Pancreas (tissue), 10 donors: ENCODE measurements at regions not wholly inside any gene's neighbourhood (a gene's known extent, or its start where the extent isn't known, plus 50 kb on each side); places are given as distances from the start of the nearest gene placed in this dataset.
A peak's percentile ranks its signal among the peaks of the same experiment; 100 is the strongest.

Experiments
- ATAC-seq, 4 donors: fragments of 200-7000 bp; cut with Tn5 transposase; one replicate each; pipeline versions ENCODE4 v1.8.0 to v1.9.1; 2020; ENCODE audit warnings: mild to moderate bottlenecking in 4 of 4, moderate library complexity in 4 of 4
- DNase-seq, 6 donors: peaks; one replicate each; pipeline ENCODE4 v3.0.0-alpha.2; 2020
- FAIRE-seq: peaks from 2 replicates; lab custom pipeline; 2012; peaks lifted over from hg19 to GRCh38; lab: Jason Lieb, UNC
- H3K27ac ChIP-seq, 4 donors: fragments of 200-600 bp; sonication (generic); 1 replicate in 3 of 4; 2 replicates in 1 of 4; pipeline versions ENCODE4 v1.5.0 to v1.8.0; 2020
- H3K27me3 ChIP-seq, 4 donors: fragments of 200-600 bp; one replicate each; pipeline ENCODE4 v1.8.0; 2021
- H3K36me3 ChIP-seq, 3 donors: fragments of 200-600 bp; sonication (generic) in 1 of 3; one replicate each; pipeline versions ENCODE4 v1.5.0 to v1.8.0; 2020 to 2021
- H3K4me1 ChIP-seq, 3 donors: fragments of 200-600 bp; one replicate each; pipeline ENCODE4 v1.8.0; 2021
- H3K4me3 ChIP-seq, 4 donors: fragments of 200-600 bp; sonication (generic) in 2 of 4; one replicate each; pipeline versions ENCODE4 v1.5.0 to v1.8.0; 2020 to 2021
- H3K9me3 ChIP-seq, 4 donors: fragments of 200-600 bp; one replicate each; pipeline ENCODE4 v1.8.0; 2021
- WGBS, 2 donors: extraction: QIAGEN DNeasy Blood & Tissue Kit; methylation state at CpG; one replicate each; pipeline ENCODE4 v1.1.7; 2013; 5-methylcytosine and 5-hydroxymethylcytosine counted together
- intact Hi-C, 3 donors: fragments of 100-400 bp; cut with DNase I; formaldehyde crosslinking; loops; one replicate each; pipeline versions ENCODE4 v1.11.1 to v1.14.2; 2022
- TF ChIP-seq, protein P1 (sequence below), 4 donors: fragments of 200-600 bp; sonication (generic) in 3 of 4; IDR thresholded peaks; one replicate each; pipeline versions ENCODE4 v1.5.0 to v1.8.0; 2021; ENCODE audit warnings: antibody characterized with exemption in 4 of 4
- donor health status: healthy with polysubstance abuse.
- donor health status: DM: no; HTN: no; CAD: no; lungs with moderate emphysema.
- donor health status: DM: no; HTN: no; CAD: no.
- donor health status: control.
- donor health status: control.
- donor health status: Bipolar disorder and iron deficiency.
- donor health status: DM: yes; HTN: yes; CAD: no.
- donor health status: DM: no; HTN: no; CAD: no.
- donor health status: DM: no; HTN: no; CAD: no.
- donor health status: DM: yes; HTN: yes; CAD: no.

DNA sequence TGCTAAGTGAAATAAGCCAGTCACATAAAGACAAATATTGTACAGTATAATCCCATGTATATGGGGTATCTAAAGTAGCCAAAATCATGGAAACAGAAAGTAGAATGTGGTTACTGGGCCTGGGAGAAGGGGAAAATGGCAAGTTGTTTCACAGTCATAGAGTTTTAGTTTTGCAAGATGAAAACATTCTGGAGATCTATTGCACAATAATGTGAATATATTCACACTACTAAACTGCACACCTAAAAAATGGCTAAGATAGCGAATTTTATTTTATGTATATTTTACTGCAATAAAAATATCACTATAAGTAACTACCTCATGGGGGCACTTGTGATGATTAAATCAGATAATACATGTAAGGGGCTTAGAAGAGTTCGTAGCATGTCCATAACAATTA lies 72.0 kb upstream of the ARHGAP32 start:
- TF ChIP-seq, protein P1, sequence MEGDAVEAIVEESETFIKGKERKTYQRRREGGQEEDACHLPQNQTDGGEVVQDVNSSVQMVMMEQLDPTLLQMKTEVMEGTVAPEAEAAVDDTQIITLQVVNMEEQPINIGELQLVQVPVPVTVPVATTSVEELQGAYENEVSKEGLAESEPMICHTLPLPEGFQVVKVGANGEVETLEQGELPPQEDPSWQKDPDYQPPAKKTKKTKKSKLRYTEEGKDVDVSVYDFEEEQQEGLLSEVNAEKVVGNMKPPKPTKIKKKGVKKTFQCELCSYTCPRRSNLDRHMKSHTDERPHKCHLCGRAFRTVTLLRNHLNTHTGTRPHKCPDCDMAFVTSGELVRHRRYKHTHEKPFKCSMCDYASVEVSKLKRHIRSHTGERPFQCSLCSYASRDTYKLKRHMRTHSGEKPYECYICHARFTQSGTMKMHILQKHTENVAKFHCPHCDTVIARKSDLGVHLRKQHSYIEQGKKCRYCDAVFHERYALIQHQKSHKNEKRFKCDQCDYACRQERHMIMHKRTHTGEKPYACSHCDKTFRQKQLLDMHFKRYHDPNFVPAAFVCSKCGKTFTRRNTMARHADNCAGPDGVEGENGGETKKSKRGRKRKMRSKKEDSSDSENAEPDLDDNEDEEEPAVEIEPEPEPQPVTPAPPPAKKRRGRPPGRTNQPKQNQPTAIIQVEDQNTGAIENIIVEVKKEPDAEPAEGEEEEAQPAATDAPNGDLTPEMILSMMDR (IDR thresholded peaks at IDR 0.05): no peak
- no peak for FAIRE-seq

DNA sequence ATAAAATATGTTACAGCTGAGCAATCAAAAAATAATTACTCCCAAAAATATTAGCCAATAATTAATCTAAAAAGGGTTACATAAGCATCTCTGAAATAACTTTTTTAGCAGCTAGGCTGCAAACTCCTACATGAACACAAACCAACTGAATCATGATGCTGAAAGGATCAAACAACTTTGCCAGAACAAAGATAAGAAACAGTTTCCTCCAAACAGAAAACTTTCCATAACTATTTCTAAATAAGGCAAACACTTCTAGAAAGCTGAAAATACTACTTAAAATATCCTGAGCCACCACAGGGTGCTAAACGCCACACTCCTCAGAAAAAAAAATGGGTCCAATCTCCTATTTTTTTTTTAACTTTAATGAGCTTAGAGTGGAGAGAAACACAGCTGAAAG lies 68.6 kb upstream of the ARHGAP32 start:
- Histone ChIP-seq H3K4me3 (no peak overlapping the region), H3K27ac (no peak overlapping the region), H3K9me3 (no peaks in the 10 kb centered on the region), H3K4me1 (peaks cover 6 to 30% (median 29%) of the 10 kb centered on the region in 3 donors), H3K27me3 (no peaks in the 10 kb centered on the region), H3K36me3 (no peaks in the 10 kb centered on the region)
- ATAC-seq (peak in 2 of 4 donors; percentile 29 to 47), FAIRE-seq (no peak), DNase-seq (no peak)
- intact Hi-C loops: no loop called here
- TF ChIP-seq, protein P1 (IDR thresholded peaks at IDR 0.05): no peak
- 67 to 71% methylated on average over 1 of the region's 1 CpG for WGBS, 2 donors

More for the DNA sequence above, 72.0 kb upstream of the ARHGAP32 start:
- no peak for DNase-seq
- Histone ChIP-seq H3K27me3 (no peaks in the 10 kb centered on the region), H3K36me3 (no peaks in the 10 kb centered on the region), H3K4me3 (no peak overlapping the region), H3K4me1 (peaks cover 6 to 30% (median 24%) of the 10 kb centered on the region in 3 donors), H3K9me3 (no peaks in the 10 kb centered on the region), H3K27ac (no peak overlapping the region)
- ATAC-seq: no peak
- WGBS, 2 donors: 94 to 98% methylated on average over 2 of the region's 2 CpGs
- intact Hi-C loops: no loop called here

GRCh38 chr11:129259931-129260348 lies 67.8 kb upstream of the ARHGAP32 start:
- peak in 2 of 4 donors; percentile 25 to 57 for ATAC-seq
- WGBS, 2 donors: 19% methylated on average over 3 of the region's 3 CpGs
- DNase-seq: no peak
- TF ChIP-seq, protein P1 (IDR thresholded peaks at IDR 0.05): no peak
- Histone ChIP-seq H3K27ac (no peak overlapping the region), H3K4me3 (no peak overlapping the region), H3K4me1 (peaks cover 6 to 29% (median 24%) of the 10 kb centered on the region in 3 donors), H3K27me3 (no peaks in the 10 kb centered on the region), H3K9me3 (no peaks in the 10 kb centered on the region), H3K36me3 (no peaks in the 10 kb centered on the region)
- FAIRE-seq: no peak
- intact Hi-C loops: no loop called here

DNA sequence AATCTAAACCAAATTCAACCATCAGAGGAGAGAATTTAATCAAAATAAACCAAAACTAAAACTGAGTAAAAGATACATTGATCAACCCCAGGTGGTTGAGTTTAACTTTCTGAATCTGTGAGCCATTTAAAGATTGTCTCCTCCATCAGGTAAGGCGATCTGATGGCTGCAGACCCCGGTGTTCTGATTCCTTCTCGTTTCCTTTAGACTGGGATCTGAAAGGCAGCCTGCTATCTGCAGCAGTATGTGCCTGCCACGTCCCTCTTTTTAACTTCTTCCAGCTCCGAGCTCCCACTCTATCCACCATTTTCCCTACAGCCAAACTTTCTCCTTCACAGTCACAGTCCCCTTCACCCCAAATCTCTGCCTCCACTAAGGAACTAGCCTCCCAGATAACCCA lies 66.1 kb upstream of the ARHGAP32 start:
- H3K36me3 ChIP-seq: no peaks in the 10 kb centered on the region
- peaks cover 6 to 29% (median 24%) of the 10 kb centered on the region in 3 donors for H3K4me1 ChIP-seq
- no peak overlapping the region for H3K4me3 ChIP-seq
- FAIRE-seq: no peak
- TF ChIP-seq, protein P1 (IDR thresholded peaks at IDR 0.05): no peak
- H3K27ac ChIP-seq: no peak overlapping the region
- intact Hi-C loops: no loop called here
- H3K9me3 ChIP-seq: no peaks in the 10 kb centered on the region
- no peak for DNase-seq
- H3K27me3 ChIP-seq: no peaks in the 10 kb centered on the region
- WGBS, 2 donors: 75 to 87% methylated on average over 5 of the region's 5 CpGs
- ATAC-seq: no peak

DNA sequence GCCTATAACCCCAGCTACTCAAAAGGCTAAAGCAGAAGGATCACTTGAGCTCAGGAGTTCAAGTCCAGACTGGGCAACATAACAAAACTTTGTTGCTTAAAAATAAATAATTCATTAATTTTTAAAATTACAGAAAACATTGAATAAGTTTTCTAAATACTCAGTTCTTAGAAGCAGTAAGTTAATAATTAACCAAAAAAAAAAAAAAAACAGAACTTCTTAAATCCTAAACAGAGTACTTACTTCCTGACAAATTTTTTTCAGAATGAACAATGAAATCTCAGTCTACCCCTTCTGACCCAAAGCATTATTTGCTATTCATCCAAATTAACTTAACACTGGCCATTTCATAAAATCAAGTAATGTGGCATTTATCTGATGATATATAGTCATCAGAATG lies 65.4 kb upstream of the ARHGAP32 start:
- intact Hi-C loops: no loop called here
- FAIRE-seq: peak; percentile 45

More for the DNA sequence above, 65.4 kb upstream of the ARHGAP32 start:
- TF ChIP-seq, protein P1 (IDR thresholded peaks at IDR 0.05): no peak
- peaks cover 6 to 29% (median 24%) of the 10 kb centered on the region in 3 donors for H3K4me1 ChIP-seq
- DNase-seq (no peak), ATAC-seq (no peak)
- no peaks in the 10 kb centered on the region for H3K27me3 ChIP-seq
- no peaks in the 10 kb centered on the region for H3K36me3 ChIP-seq
- H3K27ac ChIP-seq: no peak overlapping the region
- no peak overlapping the region for H3K4me3 ChIP-seq
- H3K9me3 ChIP-seq: no peaks in the 10 kb centered on the region
